Stomach (tissue), 4 donors: ENCODE measurements at regions not wholly inside any gene's neighbourhood (a gene's known extent, or its start where the extent isn't known, plus 50 kb on each side); places are given as distances from the start of the nearest gene placed in this dataset.

ENCODE experiments used
- POLR2A ChIP-seq, 4 donors: fragments of 450-650 bp; IDR thresholded peaks; one replicate each; pipeline ENCODE4 v1.6.1; 2016; ENCODE audit warnings: antibody characterized with exemption in 4 of 4, control low read depth in 2 of 4, mild to moderate bottlenecking in 1 of 4, moderate library complexity in 1 of 4
- TF ChIP-seq, protein P1 (sequence below), 7 experiments: fragments of 450-650 bp in 4 of 7; fragments of 200-600 bp in 3 of 7; sonication (generic) in 3 of 7; IDR thresholded peaks; one replicate each; pipeline ENCODE4 v1.5.1; 2016 to 2019; ENCODE audit warnings: antibody characterized with exemption in 7 of 7, control low read depth in 2 of 7, mild to moderate bottlenecking in 1 of 7

- TF ChIP-seq, protein P1, sequence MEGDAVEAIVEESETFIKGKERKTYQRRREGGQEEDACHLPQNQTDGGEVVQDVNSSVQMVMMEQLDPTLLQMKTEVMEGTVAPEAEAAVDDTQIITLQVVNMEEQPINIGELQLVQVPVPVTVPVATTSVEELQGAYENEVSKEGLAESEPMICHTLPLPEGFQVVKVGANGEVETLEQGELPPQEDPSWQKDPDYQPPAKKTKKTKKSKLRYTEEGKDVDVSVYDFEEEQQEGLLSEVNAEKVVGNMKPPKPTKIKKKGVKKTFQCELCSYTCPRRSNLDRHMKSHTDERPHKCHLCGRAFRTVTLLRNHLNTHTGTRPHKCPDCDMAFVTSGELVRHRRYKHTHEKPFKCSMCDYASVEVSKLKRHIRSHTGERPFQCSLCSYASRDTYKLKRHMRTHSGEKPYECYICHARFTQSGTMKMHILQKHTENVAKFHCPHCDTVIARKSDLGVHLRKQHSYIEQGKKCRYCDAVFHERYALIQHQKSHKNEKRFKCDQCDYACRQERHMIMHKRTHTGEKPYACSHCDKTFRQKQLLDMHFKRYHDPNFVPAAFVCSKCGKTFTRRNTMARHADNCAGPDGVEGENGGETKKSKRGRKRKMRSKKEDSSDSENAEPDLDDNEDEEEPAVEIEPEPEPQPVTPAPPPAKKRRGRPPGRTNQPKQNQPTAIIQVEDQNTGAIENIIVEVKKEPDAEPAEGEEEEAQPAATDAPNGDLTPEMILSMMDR (IDR thresholded peaks at IDR 0.05): no peak
- no peak for TF ChIP-seq POLR2A (IDR thresholded peaks at IDR 0.05)
These were observed 202.1 kb downstream of the RHOU start for GRCh38 chr1:228937351-228937750.
